HL-60 (cell line): ENCODE measurements at regions not wholly inside any gene's neighbourhood (a gene's known extent, or its start where the extent isn't known, plus 50 kb on each side); places are given as distances from the start of the nearest gene placed in this dataset.

Source experiments
- DNase-seq, 2 experiments: peaks; one replicate each; pipeline ENCODE4 v3.0.0-alpha.2; 2010 to 2020; ENCODE audit warnings: low read depth in 1 of 2, low spot score in 1 of 2
- H3K27ac ChIP-seq: fragments of 250-450 bp; sonication (Bioruptor Pico); replicated peaks from 2 replicates; pipeline ENCODE4 v1.5.1; 2020; ENCODE audit warnings: mild to moderate bottlenecking, moderate library complexity
- H3K27me3 ChIP-seq: fragments of 250-450 bp; sonication (Bioruptor Pico); 2 replicates; pipeline ENCODE4 v1.5.1; 2021; ENCODE audit warnings: mild to moderate bottlenecking, moderate library complexity; ENCODE audit not compliant: insufficient read depth, poor library complexity, severe bottlenecking
- H3K4me3 ChIP-seq: replicated peaks from 2 replicates; pipeline ENCODE4 v1.5.1; 2011; ENCODE audit warnings: mild to moderate bottlenecking, control low read depth, low read length; ENCODE audit not compliant: insufficient read depth
- GABPA ChIP-seq: IDR thresholded peaks from 2 replicates; pipeline ENCODE4 v1.6.1; 2012; ENCODE audit warnings: low read depth
- POLR2AphosphoS5 ChIP-seq: IDR thresholded peaks from 2 replicates; pipeline ENCODE4 v1.6.1; 2012; ENCODE audit warnings: low read depth
- SPI1 ChIP-seq: IDR thresholded peaks from 2 replicates; pipeline ENCODE4 v1.6.1; 2012; ENCODE audit warnings: low read depth, mild to moderate bottlenecking, borderline replicate concordance
- TF ChIP-seq, protein P1 (sequence below): IDR thresholded peaks from one replicate; pipeline ENCODE4 v1.5.1; 2011; ENCODE audit warnings: low read length, control low read depth, inconsistent platforms; ENCODE audit not compliant: insufficient read depth
- TF ChIP-seq, protein P2 (sequence below): IDR thresholded peaks from 2 replicates; pipeline ENCODE4 v1.6.1; 2012; ENCODE audit warnings: low read depth; ENCODE audit not compliant: insufficient replicate concordance

DNA sequence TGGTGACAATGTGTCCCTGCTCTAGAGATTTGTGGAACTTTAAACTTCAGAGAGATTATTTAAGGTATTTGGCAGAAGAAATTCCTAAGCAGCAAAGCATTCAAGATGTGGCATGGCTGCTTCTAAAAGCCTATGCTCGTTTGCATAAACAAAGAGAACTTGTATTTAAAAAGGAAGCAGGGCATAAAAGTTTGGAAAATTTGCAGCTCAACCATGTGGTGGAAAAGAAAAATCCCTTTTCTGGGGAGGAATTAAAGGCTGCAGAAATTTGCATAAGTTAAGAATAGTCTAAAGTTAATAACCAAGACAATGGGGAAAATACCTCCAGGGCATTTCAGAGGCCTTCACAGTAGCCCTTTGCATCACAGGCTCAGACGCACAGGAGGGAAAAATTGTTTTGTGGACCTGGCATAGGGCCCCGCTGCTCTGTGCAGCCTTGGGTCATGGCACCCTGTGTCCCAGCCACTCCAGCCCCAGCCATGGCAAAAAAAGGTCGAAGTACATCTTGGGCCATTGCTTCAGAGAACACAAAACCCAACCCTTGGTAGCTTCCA, 1109.1 kb downstream of the OTOL1 start:
- H3K4me3 ChIP-seq = no peak overlapping the region
- H3K27ac ChIP-seq = no peak overlapping the region
- DNase-seq = no peak
- TF ChIP-seq POLR2AphosphoS5 (no peak), SPI1 (no peak), GABPA (no peak)
- TF ChIP-seq, protein P1, sequence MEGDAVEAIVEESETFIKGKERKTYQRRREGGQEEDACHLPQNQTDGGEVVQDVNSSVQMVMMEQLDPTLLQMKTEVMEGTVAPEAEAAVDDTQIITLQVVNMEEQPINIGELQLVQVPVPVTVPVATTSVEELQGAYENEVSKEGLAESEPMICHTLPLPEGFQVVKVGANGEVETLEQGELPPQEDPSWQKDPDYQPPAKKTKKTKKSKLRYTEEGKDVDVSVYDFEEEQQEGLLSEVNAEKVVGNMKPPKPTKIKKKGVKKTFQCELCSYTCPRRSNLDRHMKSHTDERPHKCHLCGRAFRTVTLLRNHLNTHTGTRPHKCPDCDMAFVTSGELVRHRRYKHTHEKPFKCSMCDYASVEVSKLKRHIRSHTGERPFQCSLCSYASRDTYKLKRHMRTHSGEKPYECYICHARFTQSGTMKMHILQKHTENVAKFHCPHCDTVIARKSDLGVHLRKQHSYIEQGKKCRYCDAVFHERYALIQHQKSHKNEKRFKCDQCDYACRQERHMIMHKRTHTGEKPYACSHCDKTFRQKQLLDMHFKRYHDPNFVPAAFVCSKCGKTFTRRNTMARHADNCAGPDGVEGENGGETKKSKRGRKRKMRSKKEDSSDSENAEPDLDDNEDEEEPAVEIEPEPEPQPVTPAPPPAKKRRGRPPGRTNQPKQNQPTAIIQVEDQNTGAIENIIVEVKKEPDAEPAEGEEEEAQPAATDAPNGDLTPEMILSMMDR = no peak
- TF ChIP-seq, protein P2, sequence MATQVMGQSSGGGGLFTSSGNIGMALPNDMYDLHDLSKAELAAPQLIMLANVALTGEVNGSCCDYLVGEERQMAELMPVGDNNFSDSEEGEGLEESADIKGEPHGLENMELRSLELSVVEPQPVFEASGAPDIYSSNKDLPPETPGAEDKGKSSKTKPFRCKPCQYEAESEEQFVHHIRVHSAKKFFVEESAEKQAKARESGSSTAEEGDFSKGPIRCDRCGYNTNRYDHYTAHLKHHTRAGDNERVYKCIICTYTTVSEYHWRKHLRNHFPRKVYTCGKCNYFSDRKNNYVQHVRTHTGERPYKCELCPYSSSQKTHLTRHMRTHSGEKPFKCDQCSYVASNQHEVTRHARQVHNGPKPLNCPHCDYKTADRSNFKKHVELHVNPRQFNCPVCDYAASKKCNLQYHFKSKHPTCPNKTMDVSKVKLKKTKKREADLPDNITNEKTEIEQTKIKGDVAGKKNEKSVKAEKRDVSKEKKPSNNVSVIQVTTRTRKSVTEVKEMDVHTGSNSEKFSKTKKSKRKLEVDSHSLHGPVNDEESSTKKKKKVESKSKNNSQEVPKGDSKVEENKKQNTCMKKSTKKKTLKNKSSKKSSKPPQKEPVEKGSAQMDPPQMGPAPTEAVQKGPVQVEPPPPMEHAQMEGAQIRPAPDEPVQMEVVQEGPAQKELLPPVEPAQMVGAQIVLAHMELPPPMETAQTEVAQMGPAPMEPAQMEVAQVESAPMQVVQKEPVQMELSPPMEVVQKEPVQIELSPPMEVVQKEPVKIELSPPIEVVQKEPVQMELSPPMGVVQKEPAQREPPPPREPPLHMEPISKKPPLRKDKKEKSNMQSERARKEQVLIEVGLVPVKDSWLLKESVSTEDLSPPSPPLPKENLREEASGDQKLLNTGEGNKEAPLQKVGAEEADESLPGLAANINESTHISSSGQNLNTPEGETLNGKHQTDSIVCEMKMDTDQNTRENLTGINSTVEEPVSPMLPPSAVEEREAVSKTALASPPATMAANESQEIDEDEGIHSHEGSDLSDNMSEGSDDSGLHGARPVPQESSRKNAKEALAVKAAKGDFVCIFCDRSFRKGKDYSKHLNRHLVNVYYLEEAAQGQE = no peak
- no peaks in the 10 kb centered on the region for H3K27me3 ChIP-seq

DNA sequence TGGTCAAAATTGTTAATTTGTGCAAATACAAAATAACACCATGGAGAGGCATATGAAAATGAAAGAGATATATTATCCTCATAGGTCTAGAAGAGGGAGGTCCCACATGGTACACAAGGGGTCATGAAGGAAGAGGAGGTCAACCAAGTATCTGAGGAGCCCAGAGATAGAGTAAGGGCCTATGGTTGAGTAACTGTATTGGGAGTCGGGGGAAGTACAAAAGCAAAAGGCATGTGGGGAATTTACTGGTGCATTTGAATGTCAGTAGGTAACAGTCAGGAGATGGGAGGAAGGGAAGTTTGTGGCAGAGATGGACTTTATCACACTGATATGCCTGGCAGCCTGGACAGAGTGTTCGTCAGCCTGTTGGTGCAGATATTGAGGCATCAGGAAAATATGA, 1113.7 kb downstream of the OTOL1 start:
- no peak overlapping the region for H3K27ac ChIP-seq
- DNase-seq = no peak
- H3K27me3 ChIP-seq = no peaks in the 10 kb centered on the region
- TF ChIP-seq, protein P2 = no peak
- no peak for TF ChIP-seq SPI1
- TF ChIP-seq, protein P1 = no peak
- no peak for TF ChIP-seq POLR2AphosphoS5
- no peak for TF ChIP-seq GABPA
- H3K4me3 ChIP-seq = no peak overlapping the region

DNA sequence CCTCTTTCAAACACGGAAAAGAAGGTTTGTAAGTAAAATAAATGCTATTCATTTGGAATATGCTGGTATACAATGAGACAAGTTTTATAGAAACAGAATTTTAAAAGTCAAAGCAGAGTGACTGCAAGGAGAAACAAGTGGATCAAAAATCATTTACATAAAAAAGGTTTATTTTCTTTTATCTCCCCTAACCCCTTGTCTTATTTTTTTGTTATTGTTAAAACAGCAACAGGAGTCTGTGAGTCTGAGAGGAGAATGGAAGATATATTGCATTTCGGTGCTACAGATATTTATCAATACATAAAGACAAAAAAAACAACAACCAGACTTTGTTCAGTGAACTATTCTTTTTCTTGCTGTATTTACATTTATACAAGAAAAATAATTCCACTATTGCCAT, 1116.4 kb downstream of the OTOL1 start:
- no peak overlapping the region for H3K27ac ChIP-seq
- H3K4me3 ChIP-seq = no peak overlapping the region
- no peaks in the 10 kb centered on the region for H3K27me3 ChIP-seq
- TF ChIP-seq POLR2AphosphoS5 (no peak), SPI1 (no peak), GABPA (no peak)
- TF ChIP-seq, protein P1 = no peak
- TF ChIP-seq, protein P2 = no peak
- no peak for DNase-seq
